ENCODE measurements at regions not wholly inside any gene's neighbourhood (a gene's known extent, or its start where the extent isn't known, plus 50 kb on each side); places are given as distances from the start of the nearest gene placed in this dataset.

- no peak for TF ChIP-seq CTCF (IDR thresholded peaks at IDR 0.05)
- no peak for TF ChIP-seq POLR2A (IDR thresholded peaks at IDR 0.05)
These were observed 188.8 kb upstream of the LMNTD1 start for GRCh38 chr12:25741917-25742316.
